ENCODE measurements at regions not wholly inside any gene's neighbourhood (a gene's known extent, or its start where the extent isn't known, plus 50 kb on each side); places are given as distances from the start of the nearest gene placed in this dataset.

- no CpG with 5 or more reads among the region's 2 CpGs for WGBS (ENCODE audit: extremely low coverage, insufficient read length, low lambda C conversion rate)
- H3K23me2 ChIP-seq (ENCODE audit: insufficient read length, low read depth, low read length, poor library complexity, severe bottlenecking) = no peaks in the 10 kb centered on the region
- H3K4me3 Mint-ChIP-seq = no peak overlapping the region
These were observed 302.2 kb downstream of the ARAP2 start for GRCh38 chr4:35942092-35942491.

More at GRCh38 chr4:35942092-35942491, 302.2 kb downstream of the ARAP2 start:
- H2AK5ac ChIP-seq (ENCODE audit: insufficient read length, low read length) = no peak overlapping the region
- no peak overlapping the region for H3T11ph ChIP-seq (ENCODE audit: low read length)
- no peaks in the 10 kb centered on the region for H3K9me3 Mint-ChIP-seq
- H4K8ac ChIP-seq (replicated peaks; ENCODE audit: insufficient read length, low read depth, low read length) = no peak overlapping the region
- no peak overlapping the region for H2BK12ac ChIP-seq (ENCODE audit: insufficient read length, low read depth, low read length)
- no peak overlapping the region for H3K23ac ChIP-seq (ENCODE audit: insufficient read length, low read depth, low read length)
- no peaks in the 10 kb centered on the region for H3K79me1 ChIP-seq (ENCODE audit: insufficient read depth, low read depth, low read length, poor library complexity, severe bottlenecking)
- no peaks in the 10 kb centered on the region for H3K9me3 ChIP-seq (ENCODE audit: control insufficient read depth, low read depth, low read length)
- H3K27ac ChIP-seq (ENCODE audit: insufficient read length, low read depth, low read length) = no peak overlapping the region
- no peak overlapping the region for H3K9ac ChIP-seq (ENCODE audit: extremely low read depth, insufficient read length, low read length)
- H3K79me2 ChIP-seq (ENCODE audit: insufficient read depth, low read length) = no peaks in the 10 kb centered on the region
- no peak overlapping the region for H3K14ac ChIP-seq (ENCODE audit: insufficient read depth, low read length)
- H3K27me3 Mint-ChIP-seq (ENCODE audit: low read depth) = no peaks in the 10 kb centered on the region
- no peak overlapping the region for H3K4ac ChIP-seq (ENCODE audit: low read depth, low read length)
- H3K4me1 ChIP-seq (ENCODE audit: insufficient read depth, low read length) = no peaks in the 10 kb centered on the region
- no peak overlapping the region for H2BK20ac ChIP-seq (ENCODE audit: low read depth, low read length, poor library complexity, severe bottlenecking)
- H3K4me1 Mint-ChIP-seq = no peaks in the 10 kb centered on the region
- H3K36me3 Mint-ChIP-seq (ENCODE audit: insufficient read depth in 1 of 3, low read depth in 3 of 3) = no peaks in the 10 kb centered on the region
- H3K27me3 ChIP-seq (ENCODE audit: insufficient read depth, low read length) = no peaks in the 10 kb centered on the region
- H4K91ac ChIP-seq (ENCODE audit: insufficient read length, low read depth, low read length) = no peak overlapping the region
- H2BK120ac ChIP-seq (ENCODE audit: low read depth, low read length, poor library complexity, severe bottlenecking) = no peak overlapping the region
- H3K56ac ChIP-seq (ENCODE audit: insufficient read length, low read depth, low read length) = no peak overlapping the region
- DNase-seq = no peak
- H4K5ac ChIP-seq (ENCODE audit: insufficient read length, low read depth, low read length) = no peak overlapping the region
- H3K18ac ChIP-seq (ENCODE audit: insufficient read length, low read depth, low read length) = no peak overlapping the region
- H3K27ac Mint-ChIP-seq = no peak overlapping the region
- H2BK15ac ChIP-seq (ENCODE audit: low read depth, low read length) = no peak overlapping the region
- no peak overlapping the region for H2BK5ac ChIP-seq (ENCODE audit: insufficient read length, low read length)
- H4K20me1 ChIP-seq (ENCODE audit: control insufficient read depth, insufficient read depth, insufficient read length) = no peaks in the 10 kb centered on the region
- TF ChIP-seq CTCF (conservative IDR thresholded peaks at IDR 0.05) = no peak
- H2AFZ ChIP-seq (ENCODE audit: low read length) = no peak overlapping the region
- H3K4me2 ChIP-seq (ENCODE audit: insufficient read depth, insufficient read length, low read length) = no peak overlapping the region

Measured in H9 (cell line).